HG03060 (cell line): ENCODE measurements at regions not wholly inside any gene's neighbourhood (a gene's known extent, or its start where the extent isn't known, plus 50 kb on each side); places are given as distances from the start of the nearest gene placed in this dataset.
"Not testable (repeated sequence)": the region's sequence is repeated elsewhere in the genome, so short reads cannot be mapped to it uniquely, and the experiment has no call there.

ENCODE experiments used
- ATAC-seq: cut with Tn5 transposase; IDR thresholded peaks from one replicate; pipeline ENCODE4 v1.9.1; 2021; ENCODE audit warnings: low read depth, moderate number of reproducible peaks; ENCODE audit not compliant: unreplicated experiment

GRCh38 chr11:79616392-79616851 is 175.6 kb upstream of the TENM4 start:
- no peak for ATAC-seq

GRCh38 chr11:79615425-79615824 is 174.6 kb upstream of the TENM4 start:
- ATAC-seq: no peak

- no peak for ATAC-seq
Observed at GRCh38 chr11:79610678-79611077, 169.8 kb upstream of the TENM4 start.

GRCh38 chr11:79610139-79610538 is 169.3 kb upstream of the TENM4 start:
- ATAC-seq: no peak

- no peak for ATAC-seq
Observed at GRCh38 chr11:79609511-79609910, 168.7 kb upstream of the TENM4 start.

GRCh38 chr11:79606461-79606860 is 165.6 kb upstream of the TENM4 start:
- ATAC-seq: not testable (repeated sequence)

GRCh38 chr11:79600711-79601110 is 159.9 kb upstream of the TENM4 start:
- no peak for ATAC-seq

GRCh38 chr11:79594834-79595233 is 154.0 kb upstream of the TENM4 start:
- no peak for ATAC-seq

GRCh38 chr11:79592824-79593223 is 152.0 kb upstream of the TENM4 start:
- no peak for ATAC-seq

GRCh38 chr11:79592406-79592805 is 151.6 kb upstream of the TENM4 start:
- ATAC-seq: no peak

GRCh38 chr11:79582434-79582833 is 141.6 kb upstream of the TENM4 start:
- no peak for ATAC-seq

GRCh38 chr11:79579063-79579462 is 138.2 kb upstream of the TENM4 start:
- ATAC-seq: no peak

- ATAC-seq: no peak
Observed at GRCh38 chr11:79578116-79578515, 137.3 kb upstream of the TENM4 start.

GRCh38 chr11:79575701-79576100 is 134.9 kb upstream of the TENM4 start:
- no peak for ATAC-seq

GRCh38 chr11:79570104-79570503 is 129.3 kb upstream of the TENM4 start:
- ATAC-seq: no peak

GRCh38 chr11:79564288-79564925 is 123.6 kb upstream of the TENM4 start:
- ATAC-seq: no peak

- ATAC-seq: no peak
Observed at GRCh38 chr11:79561496-79561895, 120.7 kb upstream of the TENM4 start.

- ATAC-seq: no peak
Observed at GRCh38 chr11:79550809-79551208, 110.0 kb upstream of the TENM4 start.

- no peak for ATAC-seq
Observed at GRCh38 chr11:79547256-79547655, 106.4 kb upstream of the TENM4 start.

GRCh38 chr11:79546351-79546750 is 105.5 kb upstream of the TENM4 start:
- ATAC-seq: no peak

GRCh38 chr11:79544361-79544760 is 103.5 kb upstream of the TENM4 start:
- ATAC-seq: no peak

- ATAC-seq: no peak
Observed at GRCh38 chr11:79543101-79543500, 102.3 kb upstream of the TENM4 start.

GRCh38 chr11:79541466-79541865 is 100.6 kb upstream of the TENM4 start:
- no peak for ATAC-seq
